AG04449 (cell line): ENCODE measurements at regions not wholly inside any gene's neighbourhood (a gene's known extent, or its start where the extent isn't known, plus 50 kb on each side); places are given as distances from the start of the nearest gene placed in this dataset.

Experiments
- CTCF ChIA-PET: fragments of 350-600 bp; formaldehyde crosslinking; extraction: SDS; loops from one replicate; lab custom pipeline; 2021; ENCODE audit warnings: antibody characterized with exemption; lab: Yijun Ruan, JAX
- POLR2A ChIA-PET: fragments of 400-600, 350-600 bp; formaldehyde crosslinking; extraction: SDS; loops from one replicate; lab custom pipeline; 2020; ENCODE audit warnings: antibody characterized with exemption, inconsistent platforms; lab: Yijun Ruan, JAX
- DNase-seq: peaks from one replicate; pipeline ENCODE4 v3.0.0-alpha.2; 2010; ENCODE audit warnings: low read depth, low spot score
- H3K4me3 ChIP-seq: 2 replicates; pipeline ENCODE4 v1.5.1; 2011; ENCODE audit warnings: low read depth, mild to moderate bottlenecking, control low read depth, low read length
- TF ChIP-seq, protein P1 (sequence below): IDR thresholded peaks from one replicate; pipeline ENCODE4 v1.5.1; 2011; ENCODE audit warnings: mild to moderate bottlenecking, moderate library complexity, low read length, control low read depth, inconsistent platforms; ENCODE audit not compliant: insufficient read depth; ENCODE audit errors: missing control alignments

DNA sequence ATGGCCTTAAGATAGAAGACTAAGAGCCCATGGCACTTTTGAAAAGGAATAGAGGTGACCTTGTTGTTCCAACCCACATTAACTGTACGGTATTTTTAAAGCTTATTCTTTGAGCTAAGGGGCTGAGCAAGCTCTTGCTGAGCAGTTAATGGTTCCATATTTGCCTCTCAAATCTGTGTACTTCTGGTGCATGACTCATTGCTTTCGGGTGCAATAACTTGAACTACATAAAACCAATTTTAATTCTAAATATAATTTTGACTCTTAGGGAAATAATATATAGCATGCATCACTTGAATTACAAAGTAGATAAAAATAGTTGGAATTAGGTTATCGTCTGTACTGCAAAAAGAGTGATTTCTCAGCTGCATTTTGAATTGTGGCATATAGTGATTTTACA, 348.1 kb upstream of the CITED2 start:
- CTCF ChIA-PET: interaction anchor here (0.9 kb wide), 1 partner anchor 9 kb away, joined by 3 read pairs; no protein-coding TSS in a partner anchor

DNA sequence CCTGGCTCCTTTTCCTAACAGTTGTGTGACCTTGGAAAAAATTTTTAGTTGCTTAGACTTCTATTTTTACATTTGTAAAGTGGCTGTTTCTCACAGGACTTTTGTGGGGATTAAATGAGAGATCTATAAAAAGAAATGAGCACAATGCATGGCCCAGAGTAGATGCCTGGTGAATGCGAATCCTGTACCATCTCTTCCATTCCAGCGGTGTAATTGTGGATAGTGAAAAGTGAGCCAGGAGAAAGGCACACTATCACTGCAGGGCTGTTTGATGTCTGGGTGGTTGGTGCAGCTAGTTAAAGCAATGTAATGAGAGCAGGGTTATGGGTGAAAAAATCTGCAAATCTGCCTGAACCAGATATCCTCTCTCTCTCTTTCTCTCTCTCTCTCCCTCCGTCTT, 347.5 kb upstream of the CITED2 start:
- H3K4me3 ChIP-seq: no peak overlapping the region
- no peak for DNase-seq
- CTCF ChIA-PET: interaction anchor here (0.9 to 1.4 kb wide), 2 partner anchors 9 to 10 kb away, joined by 3 to 4 read pairs; no protein-coding TSS in a partner anchor
- TF ChIP-seq, protein P1, sequence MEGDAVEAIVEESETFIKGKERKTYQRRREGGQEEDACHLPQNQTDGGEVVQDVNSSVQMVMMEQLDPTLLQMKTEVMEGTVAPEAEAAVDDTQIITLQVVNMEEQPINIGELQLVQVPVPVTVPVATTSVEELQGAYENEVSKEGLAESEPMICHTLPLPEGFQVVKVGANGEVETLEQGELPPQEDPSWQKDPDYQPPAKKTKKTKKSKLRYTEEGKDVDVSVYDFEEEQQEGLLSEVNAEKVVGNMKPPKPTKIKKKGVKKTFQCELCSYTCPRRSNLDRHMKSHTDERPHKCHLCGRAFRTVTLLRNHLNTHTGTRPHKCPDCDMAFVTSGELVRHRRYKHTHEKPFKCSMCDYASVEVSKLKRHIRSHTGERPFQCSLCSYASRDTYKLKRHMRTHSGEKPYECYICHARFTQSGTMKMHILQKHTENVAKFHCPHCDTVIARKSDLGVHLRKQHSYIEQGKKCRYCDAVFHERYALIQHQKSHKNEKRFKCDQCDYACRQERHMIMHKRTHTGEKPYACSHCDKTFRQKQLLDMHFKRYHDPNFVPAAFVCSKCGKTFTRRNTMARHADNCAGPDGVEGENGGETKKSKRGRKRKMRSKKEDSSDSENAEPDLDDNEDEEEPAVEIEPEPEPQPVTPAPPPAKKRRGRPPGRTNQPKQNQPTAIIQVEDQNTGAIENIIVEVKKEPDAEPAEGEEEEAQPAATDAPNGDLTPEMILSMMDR: no peak
- POLR2A ChIA-PET: interaction anchor here (1.7 kb wide), 1 partner anchor 347 kb away, joined by 7 read pairs; the partner anchor contains the start of gene CITED2

More for the DNA sequence above, 348.1 kb upstream of the CITED2 start:
- TF ChIP-seq, protein P1: no peak
- DNase-seq: no peak
- POLR2A ChIA-PET: interaction anchor here (1.7 kb wide), 1 partner anchor 348 kb away, joined by 7 read pairs; the partner anchor contains the start of gene CITED2
- no peak overlapping the region for H3K4me3 ChIP-seq

DNA sequence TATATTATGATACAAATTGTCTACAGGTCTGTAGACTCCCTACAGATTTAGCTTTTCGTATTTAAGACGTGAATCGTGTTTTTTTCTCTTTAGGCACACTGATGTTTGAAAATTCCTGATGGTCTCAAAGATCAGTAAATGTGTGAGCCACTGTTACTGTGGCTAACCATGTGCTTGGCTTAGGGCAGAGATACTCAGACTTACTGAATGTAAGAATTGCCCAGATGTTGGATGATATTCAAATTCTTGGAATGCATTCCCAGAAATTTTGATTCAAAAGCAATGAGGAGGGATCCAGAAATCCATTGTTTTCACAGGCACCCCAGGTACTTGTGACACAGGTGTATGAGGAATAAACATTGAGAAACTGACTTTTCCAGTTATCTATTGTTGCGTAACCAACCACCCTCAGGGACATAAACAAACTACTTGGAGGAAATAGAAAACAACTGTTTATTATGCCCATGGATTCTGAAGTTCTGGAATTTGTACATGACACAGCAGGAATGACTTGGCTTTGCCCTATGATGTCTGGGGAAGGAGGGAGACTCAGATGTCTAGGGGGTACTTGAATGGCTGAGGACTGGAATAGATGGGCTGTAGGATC, 339.6 kb upstream of the CITED2 start:
- ChIA-PET POLR2A (no interaction called here), CTCF (interaction anchor here (1.4 kb wide), 1 partner anchor 8 kb away, joined by 3 read pairs; no protein-coding TSS in a partner anchor)
- H3K4me3 ChIP-seq: no peak overlapping the region
- TF ChIP-seq, protein P1: no peak
- DNase-seq: no peak

DNA sequence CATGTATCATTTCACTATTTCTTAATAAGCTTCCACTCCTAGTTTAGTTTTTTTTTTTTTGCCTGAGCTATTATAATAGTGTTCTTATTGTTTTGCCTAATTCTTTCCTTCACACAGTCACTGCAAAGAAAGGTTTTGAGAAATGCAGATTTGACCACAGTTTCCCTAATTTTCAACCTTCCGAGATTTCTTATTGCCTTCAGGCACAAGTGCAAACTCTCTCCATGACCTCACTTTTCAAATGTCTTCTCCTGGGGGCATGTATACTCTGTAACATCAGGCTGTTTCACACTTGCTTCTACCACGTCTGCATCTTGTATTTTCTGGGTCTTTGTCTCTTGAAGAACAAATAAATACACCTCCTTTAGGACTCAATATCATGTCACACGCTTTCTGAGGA, 339.0 kb upstream of the CITED2 start:
- H3K4me3 ChIP-seq: no peak overlapping the region
- DNase-seq: no peak
- POLR2A ChIA-PET: no interaction called here
- CTCF ChIA-PET: interaction anchor here (1.4 kb wide), 1 partner anchor 9 kb away, joined by 3 read pairs; no protein-coding TSS in a partner anchor
- TF ChIP-seq, protein P1: no peak

DNA sequence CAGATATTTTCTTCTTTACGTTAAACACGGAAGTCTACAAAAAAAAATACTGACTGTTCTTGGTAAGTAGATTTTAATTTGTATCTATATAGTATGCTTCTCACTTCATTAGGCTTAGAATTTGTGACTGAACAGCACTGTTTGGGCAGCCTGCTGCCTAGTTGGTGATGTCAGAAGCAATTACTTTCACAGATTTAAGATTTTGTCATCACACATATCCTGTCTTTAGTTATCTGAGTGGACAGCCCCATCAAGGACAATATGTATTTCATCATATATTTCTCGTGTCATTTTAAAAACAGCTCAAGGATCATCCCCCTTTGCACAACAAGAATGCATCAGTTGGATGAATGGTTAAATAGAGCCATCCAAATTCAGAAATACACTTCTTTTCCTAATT, 338.4 kb upstream of the CITED2 start:
- TF ChIP-seq, protein P1: no peak
- no peak overlapping the region for H3K4me3 ChIP-seq
- ChIA-PET CTCF (interaction anchor here (1.4 kb wide), 1 partner anchor 10 kb away, joined by 3 read pairs; no protein-coding TSS in a partner anchor), POLR2A (interaction anchor here (0.7 kb wide), 1 partner anchor 338 kb away, joined by 6 read pairs; no protein-coding TSS in a partner anchor)
- DNase-seq: no peak
